ENCODE measurements at regions not wholly inside any gene's neighbourhood (a gene's known extent, or its start where the extent isn't known, plus 50 kb on each side); places are given as distances from the start of the nearest gene placed in this dataset.

DNA sequence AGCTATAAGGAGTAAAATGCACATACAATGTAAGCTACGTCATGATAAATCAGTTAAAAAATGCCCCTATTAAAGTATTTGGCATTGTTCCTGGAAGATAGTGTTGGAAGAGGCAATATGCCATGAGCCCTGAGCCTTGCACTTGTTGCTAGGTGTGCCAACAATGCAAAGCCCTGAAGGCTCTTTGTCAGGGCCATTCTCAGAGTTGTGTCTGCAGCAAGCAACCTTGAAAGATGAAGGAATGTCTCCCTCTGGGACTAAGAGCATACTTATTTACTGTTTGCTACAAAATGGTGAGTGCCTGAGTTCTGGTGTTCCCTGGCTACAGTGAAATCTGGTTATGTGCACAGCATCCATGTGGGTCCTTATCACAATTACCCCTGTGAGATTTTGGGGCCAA lies 322.3 kb upstream of the FAT3 start:
- TF ChIP-seq, protein P1, sequence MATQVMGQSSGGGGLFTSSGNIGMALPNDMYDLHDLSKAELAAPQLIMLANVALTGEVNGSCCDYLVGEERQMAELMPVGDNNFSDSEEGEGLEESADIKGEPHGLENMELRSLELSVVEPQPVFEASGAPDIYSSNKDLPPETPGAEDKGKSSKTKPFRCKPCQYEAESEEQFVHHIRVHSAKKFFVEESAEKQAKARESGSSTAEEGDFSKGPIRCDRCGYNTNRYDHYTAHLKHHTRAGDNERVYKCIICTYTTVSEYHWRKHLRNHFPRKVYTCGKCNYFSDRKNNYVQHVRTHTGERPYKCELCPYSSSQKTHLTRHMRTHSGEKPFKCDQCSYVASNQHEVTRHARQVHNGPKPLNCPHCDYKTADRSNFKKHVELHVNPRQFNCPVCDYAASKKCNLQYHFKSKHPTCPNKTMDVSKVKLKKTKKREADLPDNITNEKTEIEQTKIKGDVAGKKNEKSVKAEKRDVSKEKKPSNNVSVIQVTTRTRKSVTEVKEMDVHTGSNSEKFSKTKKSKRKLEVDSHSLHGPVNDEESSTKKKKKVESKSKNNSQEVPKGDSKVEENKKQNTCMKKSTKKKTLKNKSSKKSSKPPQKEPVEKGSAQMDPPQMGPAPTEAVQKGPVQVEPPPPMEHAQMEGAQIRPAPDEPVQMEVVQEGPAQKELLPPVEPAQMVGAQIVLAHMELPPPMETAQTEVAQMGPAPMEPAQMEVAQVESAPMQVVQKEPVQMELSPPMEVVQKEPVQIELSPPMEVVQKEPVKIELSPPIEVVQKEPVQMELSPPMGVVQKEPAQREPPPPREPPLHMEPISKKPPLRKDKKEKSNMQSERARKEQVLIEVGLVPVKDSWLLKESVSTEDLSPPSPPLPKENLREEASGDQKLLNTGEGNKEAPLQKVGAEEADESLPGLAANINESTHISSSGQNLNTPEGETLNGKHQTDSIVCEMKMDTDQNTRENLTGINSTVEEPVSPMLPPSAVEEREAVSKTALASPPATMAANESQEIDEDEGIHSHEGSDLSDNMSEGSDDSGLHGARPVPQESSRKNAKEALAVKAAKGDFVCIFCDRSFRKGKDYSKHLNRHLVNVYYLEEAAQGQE (IDR thresholded peaks at IDR 0.05; ENCODE audit: insufficient read depth in 1 of 2, low read depth in 2 of 2, low read length in 2 of 2) = no peak
- TF ChIP-seq POLR2AphosphoS5 (IDR thresholded peaks at IDR 0.05; ENCODE audit: low read depth, low read length) = no peak
